ENCODE measurements at regions not wholly inside any gene's neighbourhood (a gene's known extent, or its start where the extent isn't known, plus 50 kb on each side); places are given as distances from the start of the nearest gene placed in this dataset.
"Not testable (repeated sequence)": the region's sequence is repeated elsewhere in the genome, so short reads cannot be mapped to it uniquely, and the experiment has no call there.

DNA sequence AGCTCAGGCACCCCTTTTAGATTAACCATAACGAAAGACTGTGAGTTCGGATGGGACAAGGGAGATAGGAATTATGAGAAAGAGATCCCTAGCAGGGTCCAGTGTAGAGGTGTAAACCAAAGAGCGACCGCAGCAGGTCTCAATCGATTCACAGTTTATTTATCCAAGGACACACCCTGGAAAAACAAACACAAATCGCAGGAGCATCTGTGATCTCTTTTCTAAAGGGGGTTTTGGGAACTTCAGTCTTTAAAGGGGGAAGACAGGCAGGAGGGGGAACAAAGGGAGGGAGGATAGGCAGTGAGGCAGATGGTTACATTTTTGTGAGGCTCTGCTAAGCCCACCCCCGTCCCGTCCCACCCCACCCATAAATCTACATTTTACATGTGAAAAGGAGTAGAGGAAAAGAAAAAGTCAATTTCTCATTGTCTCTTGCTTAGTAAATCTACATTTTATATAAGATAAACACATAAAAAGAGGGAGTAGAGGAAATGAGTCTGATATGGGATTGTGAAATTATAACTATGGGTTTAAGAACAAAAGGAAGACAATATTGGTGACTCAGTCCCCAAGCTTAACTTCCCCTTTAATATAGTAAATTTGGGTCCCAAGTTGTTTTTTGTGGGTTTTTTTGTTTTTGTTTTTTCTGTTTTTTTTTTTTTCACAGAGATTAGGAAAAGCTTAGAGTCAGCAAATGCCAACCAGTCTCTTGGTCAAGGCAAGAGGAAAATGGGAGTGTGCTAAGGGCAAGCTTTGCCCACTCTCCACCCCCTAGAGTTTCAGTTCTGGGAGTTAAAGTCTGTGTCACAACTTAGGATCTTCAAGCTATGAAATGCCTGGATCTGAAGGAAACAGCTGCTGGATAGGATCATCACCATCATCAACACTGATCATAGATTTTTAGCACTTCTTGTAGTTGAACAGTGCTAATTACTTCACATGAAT is 160.9 kb upstream of the CDH5 start:
- no peak for DNase-seq

DNA sequence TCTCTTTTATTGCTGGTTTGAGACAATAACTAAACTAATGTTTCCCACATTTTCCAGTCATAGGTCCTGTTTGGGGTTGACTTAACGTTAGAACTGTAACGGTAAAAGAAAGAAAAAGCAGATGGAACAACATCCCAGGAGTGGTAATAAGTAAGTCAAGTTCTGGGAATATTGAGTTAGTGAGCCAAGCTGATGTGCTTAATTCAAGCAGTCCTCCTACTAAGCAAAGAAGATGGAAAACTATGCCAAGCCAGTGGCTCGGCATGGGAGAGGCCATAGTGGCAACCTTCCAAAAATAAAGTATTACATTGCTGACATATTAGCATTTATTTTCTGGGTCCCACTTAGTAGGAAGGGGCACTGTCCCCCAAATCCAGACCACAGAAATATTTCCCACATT is 161.7 kb upstream of the CDH5 start:
- no peak for DNase-seq

DNA sequence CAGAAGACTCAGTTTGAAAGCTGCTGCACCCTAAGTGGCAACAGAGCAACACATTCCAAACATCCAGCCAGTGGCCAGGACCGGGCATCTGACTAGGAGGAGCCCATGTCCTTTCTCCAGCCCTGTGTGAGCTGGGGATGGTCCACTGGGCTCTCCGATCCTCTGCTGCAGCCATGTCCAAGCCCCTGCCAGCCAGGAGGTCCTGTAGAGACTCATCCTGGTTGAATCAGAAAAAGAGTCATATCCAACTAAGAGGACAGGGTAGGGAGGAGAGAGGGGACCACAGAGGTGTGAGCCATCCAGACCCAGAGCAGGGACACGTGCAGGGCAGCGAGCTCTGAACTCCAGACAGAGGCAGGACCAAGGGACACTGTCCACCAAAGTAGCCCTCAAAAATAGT is 163.0 kb upstream of the CDH5 start:
- DNase-seq = no peak

DNA sequence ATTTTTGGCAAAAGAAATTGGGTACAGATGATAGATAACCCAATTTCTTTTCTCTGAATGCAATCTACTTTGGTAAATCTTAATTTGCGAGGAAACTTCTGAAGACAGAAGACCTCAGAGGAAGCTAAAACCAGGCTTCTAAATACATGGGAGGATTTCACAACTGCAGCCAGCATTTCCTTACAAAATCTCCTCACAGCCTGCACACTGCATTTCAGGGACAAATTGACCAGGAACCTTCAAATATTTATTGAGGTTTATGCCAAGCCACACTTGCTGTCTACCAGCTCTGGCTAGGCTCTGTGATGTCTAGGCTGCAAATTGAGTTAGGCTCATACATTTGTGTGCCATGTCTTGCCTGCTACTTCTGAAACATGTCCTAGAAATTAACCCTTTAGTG is 167.3 kb upstream of the CDH5 start:
- DNase-seq = no peak

DNA sequence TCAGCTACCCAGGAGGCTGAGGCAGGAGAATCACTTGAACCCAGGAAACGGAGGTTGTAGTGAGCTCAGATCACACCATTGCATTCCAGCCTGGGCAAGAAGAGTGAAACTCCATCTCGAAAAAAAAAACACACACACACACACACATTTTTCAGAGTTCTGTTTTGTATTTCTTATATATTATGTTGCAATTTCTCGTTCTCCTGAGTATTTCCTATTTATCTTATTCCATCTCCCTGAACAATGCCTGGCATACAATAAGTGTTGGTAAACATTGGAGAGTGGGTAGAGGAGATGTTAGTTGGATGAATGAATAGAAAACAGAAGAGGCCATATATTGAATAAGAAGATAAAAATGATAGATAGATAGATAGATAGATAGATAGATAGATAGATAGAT is 167.8 kb upstream of the CDH5 start:
- no peak for DNase-seq

DNA sequence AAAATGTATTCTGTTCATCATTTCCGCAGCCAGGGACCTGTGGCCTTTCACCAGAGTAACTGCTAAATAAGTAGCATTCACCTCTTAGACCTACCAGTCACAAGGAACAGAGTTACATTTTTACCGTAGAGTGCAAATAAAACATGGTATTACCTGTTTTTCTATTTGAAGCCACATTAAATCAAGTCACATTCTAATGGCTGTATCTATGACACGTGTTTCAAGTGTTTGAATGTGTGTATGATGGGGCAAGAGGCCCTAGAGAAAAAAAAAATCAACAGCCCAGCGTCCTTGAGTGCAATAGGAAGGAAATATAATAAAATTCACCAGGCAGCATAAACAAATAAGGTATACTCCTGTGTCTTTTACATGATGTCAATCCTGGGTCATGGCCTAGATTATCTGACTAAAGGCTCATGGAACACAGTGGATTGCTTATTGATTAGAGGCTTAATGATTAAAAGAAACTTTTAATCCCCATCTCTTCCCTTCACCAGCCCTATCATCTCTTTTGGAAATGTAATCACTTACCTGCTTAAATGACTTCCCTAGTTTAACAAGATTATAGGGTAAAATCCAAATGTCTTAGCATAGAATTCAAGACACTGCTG is 168.7 kb upstream of the CDH5 start:
- no peak for DNase-seq

DNA sequence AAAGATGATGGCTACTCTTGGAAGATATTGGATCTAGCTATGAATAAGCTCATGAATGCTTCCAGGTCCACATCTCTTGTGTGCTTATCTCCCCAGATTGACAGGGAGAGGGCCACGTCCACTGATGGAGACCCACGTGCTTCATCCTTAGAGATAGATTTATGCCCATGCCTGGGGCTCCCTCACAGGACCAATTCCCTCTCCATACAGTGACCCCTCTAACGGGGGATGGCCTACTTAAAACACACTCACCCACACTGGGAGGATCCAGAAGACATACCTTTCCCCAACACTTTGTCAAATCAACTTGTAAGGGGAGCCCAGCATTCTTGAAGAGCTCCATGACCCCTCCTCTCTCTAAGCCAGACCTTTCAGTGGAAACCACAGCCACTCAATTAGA is 169.7 kb upstream of the CDH5 start:
- DNase-seq = no peak

DNA sequence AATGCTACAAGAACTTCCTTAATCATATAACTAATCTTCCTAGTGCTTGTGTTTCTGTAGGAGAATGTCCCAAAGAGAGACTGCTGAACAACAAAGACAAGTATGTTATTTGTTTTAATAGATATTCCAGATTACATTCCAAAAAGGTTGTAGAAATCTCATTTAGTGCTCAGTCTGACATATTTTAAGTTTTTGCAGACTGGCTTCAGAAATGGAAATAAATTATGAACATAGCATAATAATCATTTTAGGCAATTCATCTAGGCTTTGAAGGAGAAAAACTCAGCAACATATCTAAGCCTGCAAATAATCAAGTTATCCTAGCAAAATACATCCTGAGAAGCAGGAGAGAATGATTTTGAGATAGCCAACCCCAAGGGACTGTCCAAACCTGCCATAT is 171.6 kb upstream of the CDH5 start:
- DNase-seq = no peak

DNA sequence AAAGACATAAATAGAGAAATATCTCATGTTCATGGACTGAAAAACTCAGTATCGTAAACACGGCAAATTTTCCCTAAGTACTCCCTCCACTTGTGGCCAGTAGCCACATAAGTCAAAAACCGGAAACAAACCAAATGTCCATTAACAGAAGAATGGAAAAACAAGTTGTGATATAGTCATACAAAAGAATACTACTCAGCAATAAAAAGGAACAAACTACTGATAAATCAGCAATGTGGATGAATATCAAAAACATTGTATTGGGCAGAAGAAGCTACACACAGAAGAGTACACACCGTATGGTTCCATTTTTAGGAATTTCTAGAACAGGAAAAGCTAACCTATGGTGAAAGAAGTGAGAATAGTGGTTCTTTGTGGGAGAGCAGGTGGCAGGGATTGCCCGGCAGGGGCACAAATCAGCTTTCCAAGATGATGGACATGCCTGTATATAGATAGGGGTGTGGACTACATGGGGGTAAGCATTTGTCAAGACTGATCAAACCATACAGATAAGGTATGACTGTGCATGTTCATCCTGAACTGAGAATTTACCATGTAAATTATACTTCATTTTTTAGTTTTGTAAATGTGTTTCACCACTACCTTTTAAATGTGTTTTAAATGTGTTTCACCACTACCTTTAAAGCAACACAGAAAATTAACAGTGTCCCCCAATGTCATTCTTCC is 172.8 kb upstream of the CDH5 start:
- no peak for DNase-seq

DNA sequence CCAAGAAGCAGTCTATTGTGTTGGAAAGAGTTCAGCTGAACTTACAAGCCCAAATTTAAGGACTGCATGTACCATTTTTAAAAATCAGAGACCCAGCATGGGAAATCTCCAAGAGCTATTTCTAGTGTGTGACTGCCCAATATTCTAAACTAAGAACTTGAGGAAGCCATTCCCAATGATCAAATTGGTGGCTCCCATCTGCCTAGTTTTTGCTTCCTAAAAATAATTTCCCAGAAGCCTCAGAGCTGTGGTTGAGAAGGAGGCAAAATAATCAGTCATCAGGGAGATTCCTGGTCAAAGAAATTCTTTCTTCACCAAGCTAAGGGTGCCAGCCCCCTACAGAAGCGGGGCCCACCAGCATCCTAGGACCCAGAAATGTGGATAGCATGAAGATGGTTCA is 176.1 kb upstream of the CDH5 start:
- DNase-seq = no peak

DNA sequence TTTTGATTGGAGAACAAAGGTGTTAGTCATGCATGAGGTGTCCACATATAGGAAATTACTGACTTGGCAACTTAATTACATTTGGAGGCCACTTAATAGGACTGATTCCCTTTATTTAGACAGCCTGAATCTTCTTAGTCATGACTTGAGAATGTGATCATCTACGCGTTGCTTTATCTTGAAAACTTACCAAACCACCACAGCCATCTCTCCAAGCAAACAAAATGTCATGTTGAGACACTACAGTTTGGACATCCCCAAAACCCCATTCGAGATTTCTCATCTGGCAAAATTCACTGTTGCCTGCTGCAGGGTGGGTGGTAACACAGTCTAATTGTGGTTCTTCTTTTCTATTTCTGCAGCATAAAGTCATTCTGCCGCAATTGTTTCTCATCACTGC is 176.5 kb upstream of the CDH5 start:
- DNase-seq = no peak

DNA sequence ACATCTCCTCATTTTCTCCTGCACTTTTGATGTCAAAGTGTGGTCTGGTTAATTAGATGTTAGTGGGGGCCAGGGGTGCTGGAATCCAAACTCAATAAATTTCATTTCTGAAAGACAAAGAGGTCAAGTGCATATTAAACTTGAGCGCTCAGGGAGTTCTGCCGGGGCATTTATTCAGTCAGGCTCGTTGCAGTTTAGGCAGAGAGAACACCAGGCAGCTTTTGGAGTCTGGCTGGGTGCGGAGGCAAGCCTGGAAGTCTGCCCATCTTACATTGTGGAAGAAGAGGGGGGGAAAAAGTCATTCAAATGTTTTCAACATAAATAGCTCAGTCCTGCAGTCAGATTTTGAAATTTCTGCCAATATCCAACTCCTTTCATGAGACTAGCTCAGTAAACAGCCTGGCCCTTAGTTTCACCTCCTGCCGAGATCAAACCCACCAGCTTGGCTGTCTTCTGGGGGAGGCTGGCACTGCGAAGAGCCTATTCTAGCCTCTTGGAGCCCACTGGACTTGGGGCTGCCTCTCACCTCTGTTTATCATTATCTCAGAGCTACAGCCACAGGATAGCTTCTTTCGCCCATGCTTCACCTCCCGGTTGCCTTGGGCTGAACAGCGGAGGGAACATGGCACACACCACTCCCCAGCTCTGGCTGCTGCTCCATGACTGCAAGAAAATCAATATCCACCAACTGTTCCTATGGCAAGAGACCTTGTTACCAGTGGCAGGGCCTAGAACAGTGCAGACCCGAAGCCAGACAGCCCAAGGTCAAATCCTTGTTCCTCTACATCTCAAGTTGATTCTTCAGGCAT is 177.4 kb upstream of the CDH5 start:
- no peak for DNase-seq

DNA sequence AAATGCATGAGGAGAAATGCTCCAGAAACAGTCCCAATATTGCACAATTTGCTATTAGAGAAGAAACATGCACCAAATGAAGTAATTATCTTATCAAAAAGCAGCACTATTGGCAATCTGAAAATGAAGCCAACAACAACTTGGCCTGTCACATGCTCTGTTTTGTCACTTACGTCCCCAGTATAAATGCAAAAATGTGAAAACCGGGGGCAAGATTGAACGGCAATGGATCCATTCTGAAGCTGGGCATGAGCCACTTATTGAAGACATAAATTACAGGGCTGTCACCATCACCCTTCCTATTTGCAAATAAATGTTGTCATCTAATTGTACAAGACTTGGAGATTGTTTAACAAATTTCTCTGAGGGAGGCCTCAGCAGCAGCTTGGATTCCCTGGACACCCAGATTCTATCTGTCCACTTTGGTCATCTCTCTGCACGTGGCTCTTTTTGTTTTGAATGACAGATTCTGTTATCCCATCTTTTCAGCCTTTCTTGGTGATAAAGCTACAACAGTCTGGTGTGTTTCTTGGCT is 180.2 kb upstream of the CDH5 start:
- DNase-seq = no peak

DNA sequence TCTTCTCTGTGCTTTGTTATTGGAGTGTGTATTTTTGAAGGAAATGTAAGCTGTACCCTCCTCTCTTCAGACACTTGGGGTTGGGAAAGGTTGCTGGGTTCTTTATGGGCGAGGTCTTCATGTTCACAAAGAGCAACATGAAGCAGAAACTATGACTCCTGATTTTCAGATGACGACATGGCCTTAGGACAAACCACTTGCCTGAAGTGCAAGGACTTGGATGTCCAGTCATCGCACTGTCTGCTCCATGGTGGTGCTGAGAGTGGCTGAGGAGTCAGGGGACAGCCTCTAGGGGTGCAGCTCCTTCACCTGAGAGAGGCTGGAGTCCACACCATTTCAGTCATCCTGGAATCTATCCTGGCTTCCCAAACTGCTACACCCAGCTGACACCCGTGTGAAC is 183.9 kb upstream of the CDH5 start:
- DNase-seq = no peak

DNA sequence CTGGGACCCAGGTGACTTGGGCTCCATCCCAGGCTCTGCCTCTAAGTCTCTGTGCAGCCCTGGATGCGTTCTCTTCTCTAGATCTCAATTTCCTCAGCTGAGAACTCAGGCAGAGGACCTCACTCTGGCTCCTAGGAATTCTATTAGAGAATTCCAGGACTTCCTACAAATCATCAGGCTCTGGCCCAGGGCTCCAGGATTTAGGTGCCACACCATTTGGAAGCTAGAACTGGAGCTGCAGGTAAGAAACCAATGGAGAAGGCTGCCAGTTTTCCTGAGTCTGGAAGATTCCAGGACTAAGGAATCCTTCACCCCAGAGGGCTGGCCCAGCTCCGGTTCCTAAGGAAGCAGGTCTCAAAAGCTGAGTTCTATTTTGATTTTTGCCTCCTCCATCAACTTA is 189.8 kb upstream of the CDH5 start:
- DNase-seq = no peak

DNA sequence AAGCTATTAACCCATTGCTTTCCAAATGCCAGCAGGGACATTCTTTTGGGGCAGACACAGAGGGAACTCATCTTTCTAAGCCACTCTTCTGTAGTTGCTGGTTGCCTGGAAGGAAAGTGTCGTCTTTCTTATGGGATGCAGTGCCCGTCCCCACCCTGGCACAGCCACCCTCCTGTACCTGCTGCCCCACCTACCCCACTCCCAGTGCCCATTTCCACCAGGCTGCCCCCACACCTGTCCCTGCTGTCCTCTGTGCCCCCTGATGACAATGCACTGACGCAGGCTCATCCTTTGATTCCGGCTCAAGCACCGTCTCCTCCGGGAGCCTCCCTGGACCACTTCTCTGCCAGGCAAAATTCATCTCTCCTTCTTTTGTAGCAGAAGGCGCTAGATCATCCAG is 190.4 kb upstream of the CDH5 start:
- no peak for DNase-seq

DNA sequence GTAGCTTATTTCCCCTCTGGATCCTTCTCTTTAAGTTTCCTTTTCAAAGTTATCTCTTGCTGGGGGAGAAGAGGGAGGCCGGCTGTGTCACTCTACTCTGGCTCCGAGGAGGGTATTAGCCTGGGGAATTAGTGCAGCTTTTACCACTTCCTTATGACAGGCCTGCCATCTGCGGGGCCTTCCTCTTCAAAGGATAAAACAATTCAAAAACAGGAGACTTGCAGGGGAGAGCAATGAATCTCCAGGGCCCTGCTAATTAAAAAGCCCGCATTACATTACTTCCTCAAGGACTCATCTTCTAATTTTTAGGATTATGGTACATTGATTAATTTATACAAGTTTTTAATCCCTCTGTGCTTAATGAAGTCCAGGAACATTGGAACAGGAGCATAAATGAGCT is 190.9 kb upstream of the CDH5 start:
- DNase-seq = no peak

DNA sequence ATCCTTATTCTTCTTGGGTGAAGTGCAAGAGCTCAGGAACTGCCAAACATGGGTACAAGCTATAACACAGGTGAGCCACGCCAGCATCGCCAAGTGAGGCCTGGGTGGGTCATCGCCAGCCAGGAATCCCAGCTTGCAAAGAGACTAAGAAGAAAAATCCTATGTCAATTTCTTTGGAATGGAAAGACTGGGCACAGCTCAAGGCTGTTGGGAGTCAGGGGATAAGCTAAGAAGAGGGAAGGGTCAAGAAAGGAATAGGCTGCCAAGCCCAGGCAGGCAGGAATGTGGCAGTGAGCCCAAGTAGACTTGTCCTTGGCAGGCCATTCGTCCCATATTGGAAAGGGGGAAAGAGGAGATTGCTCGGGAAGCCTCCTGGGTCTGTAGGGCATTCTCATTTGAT is 191.4 kb upstream of the CDH5 start:
- no peak for DNase-seq

DNA sequence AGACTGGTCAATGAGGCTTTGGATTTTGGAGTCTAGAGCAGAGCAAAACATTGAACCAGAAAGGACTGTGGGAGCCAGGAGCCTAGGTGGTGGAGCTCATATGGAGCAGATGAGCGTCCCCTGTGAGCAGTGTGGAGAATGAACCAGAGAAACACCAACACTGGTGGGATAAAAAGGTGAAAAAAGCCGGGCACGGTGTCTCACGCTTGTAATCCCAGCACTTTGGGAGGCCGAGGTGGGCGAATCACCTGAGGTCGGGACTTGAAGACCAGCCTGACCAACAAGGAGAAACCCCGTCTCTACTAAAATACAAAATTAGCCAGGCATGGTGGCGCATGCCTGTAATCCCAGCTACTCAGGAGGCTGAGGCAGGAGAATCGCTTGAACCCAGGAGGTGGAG is 192.7 kb upstream of the CDH5 start:
- DNase-seq = not testable (repeated sequence)

DNA sequence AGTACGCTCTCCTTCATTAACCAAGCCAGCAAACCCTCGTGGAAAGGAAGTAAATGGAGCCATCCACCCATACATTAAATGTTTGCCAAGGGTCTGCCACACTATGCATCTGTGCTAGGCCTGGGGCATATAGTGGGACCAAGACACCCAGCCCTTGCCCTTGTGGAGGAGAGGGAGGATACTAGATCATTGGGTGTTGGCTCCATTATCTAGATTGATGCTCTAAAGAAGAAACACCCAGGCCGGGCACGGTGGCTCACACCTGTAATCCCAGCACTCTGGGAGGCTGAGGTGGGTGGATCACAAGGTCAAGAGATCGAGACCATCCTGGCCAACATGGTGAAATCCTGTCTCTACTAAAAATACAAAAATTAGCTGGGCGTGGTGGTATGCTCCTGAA is 193.3 kb upstream of the CDH5 start:
- DNase-seq = not testable (repeated sequence)

DNA sequence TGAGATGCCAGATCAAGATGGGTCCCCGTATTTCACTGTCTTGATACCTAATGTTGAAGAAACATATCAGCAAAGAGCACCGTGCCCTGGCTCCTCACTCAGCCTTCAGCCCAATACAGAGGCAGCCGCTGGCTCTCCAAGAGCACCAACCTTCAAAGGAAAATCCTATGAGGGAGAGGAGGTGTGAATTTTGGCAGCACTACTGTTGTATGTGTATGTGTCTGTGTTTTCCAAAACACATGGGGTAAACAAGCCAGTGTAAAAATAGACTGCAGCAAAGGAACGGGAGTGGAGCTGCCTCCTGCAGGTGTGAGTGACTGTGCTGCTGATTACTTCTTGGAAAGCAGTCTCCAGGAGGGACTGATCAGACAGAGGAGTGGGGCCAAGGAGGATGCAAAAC is 194.0 kb upstream of the CDH5 start:
- no peak for DNase-seq

DNA sequence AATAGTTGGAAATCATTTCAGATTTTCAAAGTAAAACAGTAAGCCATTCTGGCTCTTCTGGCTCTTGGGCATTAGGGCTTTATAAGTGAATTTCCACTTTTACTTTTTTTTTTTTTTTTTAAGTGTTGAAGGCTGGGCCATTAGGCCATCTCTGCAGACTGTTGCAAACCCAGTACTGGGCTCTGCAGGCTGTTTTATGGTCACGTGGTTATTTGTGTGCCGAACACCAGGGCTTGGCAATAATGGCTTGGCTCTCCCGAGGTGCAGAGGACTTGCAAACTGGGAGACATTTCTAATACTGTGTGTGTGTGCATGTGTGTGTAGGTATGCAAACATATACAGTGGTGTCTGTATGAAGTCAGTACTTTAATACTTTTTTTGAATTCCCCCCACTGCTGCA is 194.9 kb upstream of the CDH5 start:
- DNase-seq = no peak

DNA sequence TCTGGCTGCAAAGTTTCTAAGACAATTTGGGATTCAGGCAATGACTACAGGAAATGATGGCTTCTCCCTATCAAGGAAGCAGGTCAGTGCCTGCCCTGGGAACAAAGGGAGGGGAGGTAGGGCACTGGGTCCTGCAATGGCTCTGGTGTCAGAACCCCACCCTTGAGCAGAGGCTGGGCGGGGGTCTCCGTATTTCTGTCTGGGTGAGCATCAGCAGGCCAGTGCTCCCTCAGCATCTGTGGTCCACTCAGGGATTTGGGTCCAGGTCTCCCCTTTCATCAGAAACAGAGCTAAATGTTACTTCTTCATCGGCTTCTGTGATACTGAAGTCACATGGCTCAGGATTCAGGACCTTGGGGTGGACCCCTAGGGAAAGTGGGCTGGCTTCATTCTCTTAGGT is 195.5 kb upstream of the CDH5 start:
- no peak for DNase-seq

Data from activated CD4-positive, alpha-beta T cell treated with anti-CD3 and anti-CD28 coated beads, Interleukin-2, amount 50 U/mL, for 16 hours (primary cell).